Lung (tissue), 11 donors: ENCODE measurements at regions not wholly inside any gene's neighbourhood (a gene's known extent, or its start where the extent isn't known, plus 50 kb on each side); places are given as distances from the start of the nearest gene placed in this dataset.
A peak's percentile ranks its signal among the peaks of the same experiment; 100 is the strongest.

Experiments
- ATAC-seq: fragments of 200-7000 bp; cut with Tn5 transposase; one replicate; pipeline ENCODE4 v1.9.1; 2020; ENCODE audit warnings: moderate number of reproducible peaks; ENCODE audit not compliant: insufficient read depth, low FRiP score
- DNase-seq, 3 donors: peaks; one replicate each; pipeline ENCODE4 v3.0.0-alpha.2; 2013 to 2017
- H3K27ac ChIP-seq, 2 donors: one replicate each; pipeline ENCODE4 v1.5.1; 2013; ENCODE audit warnings: mild to moderate bottlenecking in 2 of 2, moderate library complexity in 2 of 2, control low read depth in 1 of 2, inconsistent platforms in 1 of 2, low read depth in 1 of 2, low read length in 1 of 2
- H3K27me3 ChIP-seq, 3 donors: one replicate each; pipeline ENCODE4 v1.5.1; 2013; ENCODE audit warnings: low read length in 2 of 3; ENCODE audit not compliant: control insufficient read depth in 3 of 3, insufficient read depth in 3 of 3
- H3K36me3 ChIP-seq, 4 donors: one replicate each; pipeline ENCODE4 v1.5.1; 2013; ENCODE audit warnings: low read length in 4 of 4, mild to moderate bottlenecking in 1 of 4, moderate library complexity in 1 of 4; ENCODE audit not compliant: control insufficient read depth in 4 of 4, insufficient read depth in 4 of 4
- H3K4me1 ChIP-seq, 5 donors: one replicate each; pipeline ENCODE4 v1.5.1; 2013; ENCODE audit warnings: low read length in 5 of 5, mild to moderate bottlenecking in 2 of 5, moderate library complexity in 1 of 5; ENCODE audit not compliant: control insufficient read depth in 5 of 5, insufficient read depth in 5 of 5
- H3K4me3 ChIP-seq: one replicate; pipeline ENCODE4 v1.5.1; 2013; ENCODE audit warnings: mild to moderate bottlenecking, control low read depth, moderate library complexity
- H3K9ac ChIP-seq, 2 donors: one replicate each; pipeline ENCODE4 v1.5.1; 2013; ENCODE audit warnings: low read length in 2 of 2, control low read depth in 1 of 2; ENCODE audit not compliant: insufficient read depth in 1 of 2
- H3K9me3 ChIP-seq, 4 donors: one replicate each; pipeline ENCODE4 v1.5.1; 2013; ENCODE audit warnings: low read length in 3 of 4, mild to moderate bottlenecking in 1 of 4, moderate library complexity in 1 of 4; ENCODE audit not compliant: control insufficient read depth in 4 of 4, insufficient read depth in 3 of 4
- WGBS, 2 donors: extraction: QIAGEN DNeasy Blood & Tissue Kit; methylation state at CpG; one replicate each; pipeline ENCODE4 v1.1.7; 2013; 5-methylcytosine and 5-hydroxymethylcytosine counted together
- TF ChIP-seq, protein P1 (sequence below): IDR thresholded peaks from 2 replicates; pipeline ENCODE4 v1.5.1; 2012; ENCODE audit warnings: mild to moderate bottlenecking; ENCODE audit errors: control extremely low read depth, extremely low read depth
- donor health status: control.
- donor health status: control.
- donor health status: Bipolar disorder and iron deficiency.
- donor health status: healthy.
- donor health status: DM: yes; HTN: yes; CAD: no.

DNA sequence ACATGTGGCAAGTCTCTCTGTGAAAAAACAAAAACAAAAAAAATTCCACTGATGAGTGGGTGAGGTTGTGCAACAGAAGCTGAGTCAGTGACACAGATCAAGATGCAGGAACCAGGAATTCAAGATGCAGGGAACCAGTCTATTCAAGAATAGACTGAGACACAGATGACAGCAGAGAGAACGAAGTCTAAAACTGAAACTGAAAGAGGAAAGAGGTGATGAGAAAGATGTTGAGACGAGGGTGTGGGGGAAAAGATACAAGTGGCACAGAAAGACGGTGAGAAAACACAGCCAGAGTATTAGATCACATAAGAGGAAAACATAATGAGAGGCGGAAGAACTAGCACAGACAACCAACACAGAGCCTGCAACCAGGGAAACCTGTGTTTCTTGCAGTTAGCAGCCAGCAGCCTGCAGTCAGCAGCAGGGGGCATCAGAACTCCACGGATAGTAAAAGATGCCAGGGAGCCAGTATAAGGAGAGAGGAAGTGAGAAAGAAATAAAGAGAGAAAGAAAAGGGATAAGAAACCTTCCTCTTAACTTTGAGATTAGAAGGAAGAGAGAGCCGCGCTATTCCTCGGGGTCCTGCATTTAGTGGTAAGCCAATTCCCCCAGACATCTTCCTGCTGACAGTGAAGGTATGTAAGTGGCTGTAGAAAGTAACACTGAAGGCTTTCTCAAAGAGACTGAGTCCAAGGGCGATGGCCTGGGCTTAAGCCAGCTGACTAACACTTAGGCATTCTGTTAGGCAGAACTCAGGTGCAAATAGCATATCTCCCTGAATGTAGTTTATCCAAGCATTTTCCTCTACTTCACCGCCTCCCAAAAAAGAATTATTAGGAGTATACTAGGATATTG lies 79.0 kb downstream of the TLR4 start:
- Histone ChIP-seq H3K27ac (peak overlapping the region in 1 of 2 donors; percentile 37), H3K27me3 (no peaks in the 10 kb centered on the region), H3K36me3 (no peaks in the 10 kb centered on the region), H3K9ac (no peak overlapping the region), H3K4me1 (peaks cover 0 to 4% (median 0%) of the 10 kb centered on the region in 5 donors), H3K4me3 (peak overlapping the region; percentile 25), H3K9me3 (no peaks in the 10 kb centered on the region)
- DNase-seq (peak; percentile 71 to 75 (median 74)), ATAC-seq (peak; percentile 83)
- 17 to 20% methylated on average over 10 of the region's 10 CpGs for WGBS, 2 donors
- TF ChIP-seq, protein P1, sequence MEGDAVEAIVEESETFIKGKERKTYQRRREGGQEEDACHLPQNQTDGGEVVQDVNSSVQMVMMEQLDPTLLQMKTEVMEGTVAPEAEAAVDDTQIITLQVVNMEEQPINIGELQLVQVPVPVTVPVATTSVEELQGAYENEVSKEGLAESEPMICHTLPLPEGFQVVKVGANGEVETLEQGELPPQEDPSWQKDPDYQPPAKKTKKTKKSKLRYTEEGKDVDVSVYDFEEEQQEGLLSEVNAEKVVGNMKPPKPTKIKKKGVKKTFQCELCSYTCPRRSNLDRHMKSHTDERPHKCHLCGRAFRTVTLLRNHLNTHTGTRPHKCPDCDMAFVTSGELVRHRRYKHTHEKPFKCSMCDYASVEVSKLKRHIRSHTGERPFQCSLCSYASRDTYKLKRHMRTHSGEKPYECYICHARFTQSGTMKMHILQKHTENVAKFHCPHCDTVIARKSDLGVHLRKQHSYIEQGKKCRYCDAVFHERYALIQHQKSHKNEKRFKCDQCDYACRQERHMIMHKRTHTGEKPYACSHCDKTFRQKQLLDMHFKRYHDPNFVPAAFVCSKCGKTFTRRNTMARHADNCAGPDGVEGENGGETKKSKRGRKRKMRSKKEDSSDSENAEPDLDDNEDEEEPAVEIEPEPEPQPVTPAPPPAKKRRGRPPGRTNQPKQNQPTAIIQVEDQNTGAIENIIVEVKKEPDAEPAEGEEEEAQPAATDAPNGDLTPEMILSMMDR = peak; percentile 63

DNA sequence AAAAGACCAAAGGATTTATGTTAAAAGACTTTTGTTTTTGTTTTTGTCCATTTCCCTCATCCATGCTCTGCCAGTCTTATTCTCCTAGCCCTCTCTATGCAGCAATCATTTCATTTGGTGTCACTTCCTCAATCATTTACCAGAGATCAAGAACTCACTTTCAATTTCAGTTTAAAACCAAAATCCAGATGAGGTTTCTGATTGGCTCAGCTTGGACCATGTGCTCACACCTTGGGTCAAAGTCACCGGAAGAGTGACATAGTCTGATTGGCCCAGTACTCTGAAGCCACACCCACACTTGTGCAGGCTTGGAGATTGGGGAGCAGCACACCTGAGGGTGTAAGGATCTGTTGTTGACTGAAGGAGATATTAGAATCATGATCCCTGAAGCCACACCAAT lies 79.6 kb downstream of the TLR4 start:
- 39 to 50% methylated on average over 1 of the region's 1 CpG for WGBS, 2 donors

DNA sequence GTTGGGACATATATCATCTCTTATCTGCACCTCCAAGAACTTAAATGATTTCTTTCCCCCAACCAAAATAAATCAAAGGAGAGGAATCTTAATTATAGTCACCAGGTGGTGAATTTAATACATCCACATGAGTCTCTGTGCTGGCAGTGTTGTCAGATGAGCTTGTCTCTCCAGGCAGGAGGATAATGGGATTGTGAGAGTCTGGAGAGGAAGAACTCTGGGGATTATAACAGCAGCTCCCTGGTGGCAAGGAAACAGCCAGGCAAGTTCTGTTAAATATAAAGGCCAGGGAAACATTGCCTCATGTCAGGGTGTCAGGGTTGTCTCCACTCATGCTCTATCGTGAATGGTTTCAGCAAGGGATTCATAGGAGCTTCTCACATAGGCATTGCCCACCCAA lies 80.8 kb downstream of the TLR4 start:
- peaks cover 0 to 2% (median 0%) of the 10 kb centered on the region in 5 donors for H3K4me1 ChIP-seq
- H3K9me3 ChIP-seq = no peaks in the 10 kb centered on the region
- DNase-seq = no peak
- no peak overlapping the region for H3K27ac ChIP-seq
- no peak overlapping the region for H3K4me3 ChIP-seq
- no peak for ATAC-seq
- H3K27me3 ChIP-seq = no peaks in the 10 kb centered on the region
- H3K36me3 ChIP-seq = no peaks in the 10 kb centered on the region
- TF ChIP-seq, protein P1 = no peak
- 65 to 82% methylated on average over 1 of the region's 1 CpG for WGBS, 2 donors
- H3K9ac ChIP-seq = no peak overlapping the region

More for the DNA sequence above, 79.6 kb downstream of the TLR4 start:
- Histone ChIP-seq H3K4me3 (no peak overlapping the region), H3K4me1 (peaks cover 0 to 4% (median 0%) of the 10 kb centered on the region in 5 donors), H3K27ac (no peak overlapping the region), H3K36me3 (no peaks in the 10 kb centered on the region), H3K9me3 (no peaks in the 10 kb centered on the region), H3K27me3 (no peaks in the 10 kb centered on the region), H3K9ac (no peak overlapping the region)
- TF ChIP-seq, protein P1 = no peak
- ATAC-seq (no peak), DNase-seq (no peak)
